Thyroid gland (tissue), 4 donors: ENCODE measurements at regions not wholly inside any gene's neighbourhood (a gene's known extent, or its start where the extent isn't known, plus 50 kb on each side); places are given as distances from the start of the nearest gene placed in this dataset.

Experiments used
- CTCF ChIP-seq, 6 experiments: fragments of 200-600 bp in 3 of 6; fragments of 450-650 bp in 3 of 6; sonication (generic) in 3 of 6; IDR thresholded peaks; one replicate each; pipeline ENCODE4 v1.5.1; 2016 to 2019; ENCODE audit warnings: antibody characterized with exemption in 6 of 6, mild to moderate bottlenecking in 2 of 6, inconsistent platforms in 1 of 6, moderate library complexity in 1 of 6
- POLR2A ChIP-seq, 2 donors: fragments of 450-650 bp; IDR thresholded peaks; one replicate each; pipeline ENCODE4 v1.6.1; 2017; ENCODE audit warnings: antibody characterized with exemption in 2 of 2, mild to moderate bottlenecking in 2 of 2, moderate library complexity in 1 of 2

GRCh38 chr2:238652053-238652770 lies 195.7 kb upstream of the TWIST2 start:
- TF ChIP-seq CTCF (IDR thresholded peaks at IDR 0.05), result no peak
- TF ChIP-seq POLR2A (IDR thresholded peaks at IDR 0.05), result no peak
